B cell (primary cell): ENCODE measurements at regions not wholly inside any gene's neighbourhood (a gene's known extent, or its start where the extent isn't known, plus 50 kb on each side); places are given as distances from the start of the nearest gene placed in this dataset.

Experiments used
- ATAC-seq: fragments of 200-7000 bp; cut with Tn5 transposase; one replicate; pipeline ENCODE4 v1.10.0; 2021; ENCODE audit warnings: low read depth, mild to moderate bottlenecking, moderate number of reproducible peaks, moderate library complexity
- CTCF ChIA-PET: fragments of 350-600 bp; sonication (Branson Sonifier 250); formaldehyde crosslinking; loops from one replicate; lab custom pipeline; 2021; ENCODE audit warnings: antibody characterized with exemption, inconsistent platforms; lab: Charles Lee
- POLR2A ChIA-PET: fragments of 350-600 bp; sonication (Branson Sonifier 250); formaldehyde crosslinking; loops from one replicate; lab custom pipeline; 2021; ENCODE audit warnings: antibody characterized with exemption; lab: Charles Lee
- DNase-seq: peaks from one replicate; pipeline ENCODE4 v3.0.0; 2013
- H2AFZ ChIP-seq: 2 replicates; pipeline ENCODE4 v1.6.1; 2012; ENCODE audit warnings: mild to moderate bottlenecking, low read depth, low read length; ENCODE audit not compliant: insufficient read depth, poor library complexity, severe bottlenecking
- H3K27ac ChIP-seq, 2 donors: 1 replicate in 1 of 2; 2 replicates in 1 of 2; pipeline ENCODE4 v1.5.1; 2012 to 2013; ENCODE audit warnings: low read length in 2 of 2, mild to moderate bottlenecking in 2 of 2, moderate library complexity in 1 of 2
- H3K27me3 ChIP-seq, 4 experiments: fragments of 200-600 bp in 1 of 4; sonication (generic) in 1 of 4; replicated peaks in 1 of 4; 1 replicate in 2 of 4; 2 replicates in 2 of 4; pipeline versions ENCODE4 v1.6.1 to v1.7.0; 2013 to 2016; ENCODE audit warnings: low read length in 3 of 4, mild to moderate bottlenecking in 2 of 4, mixed read lengths in 1 of 4, moderate library complexity in 1 of 4; ENCODE audit not compliant: insufficient read depth in 4 of 4, control insufficient read depth in 3 of 4; ENCODE audit errors: control extremely low read depth in 1 of 4
- H3K36me3 ChIP-seq, 2 experiments: replicated peaks in 1 of 2; 1 replicate in 1 of 2; 2 replicates in 1 of 2; pipeline versions ENCODE4 v1.6.1 to v1.7.1; 2013; ENCODE audit warnings: low read length in 1 of 2; ENCODE audit not compliant: insufficient read depth in 2 of 2, control insufficient read depth in 1 of 2; ENCODE audit errors: control extremely low read depth in 1 of 2, extremely low read depth in 1 of 2
- H3K4me1 ChIP-seq, 2 donors: fragments of 200-600 bp in 1 of 2; sonication (generic) in 1 of 2; 1 replicate in 1 of 2; 2 replicates in 1 of 2; pipeline versions ENCODE4 v1.5.1 to v1.6.1; 2013 to 2017; ENCODE audit warnings: low read length in 2 of 2; ENCODE audit not compliant: control insufficient read depth in 2 of 2, insufficient read depth in 2 of 2
- H3K4me2 ChIP-seq: replicated peaks from 2 replicates; pipeline ENCODE3; 2012; ENCODE audit warnings: mild to moderate bottlenecking, low read depth, low read length; ENCODE audit not compliant: poor library complexity, severe bottlenecking
- H3K4me3 ChIP-seq, 5 experiments: fragments of 200-600 bp in 1 of 5; sonication (generic) in 1 of 5; 1 replicate in 3 of 5; 2 replicates in 2 of 5; pipeline versions ENCODE4 v1.5.1 to v1.7.0; 2011 to 2016; ENCODE audit warnings: low read length in 4 of 5, mild to moderate bottlenecking in 4 of 5, low read depth in 2 of 5, control low read depth in 1 of 5, moderate library complexity in 1 of 5; ENCODE audit not compliant: insufficient read depth in 1 of 5; ENCODE audit errors: control extremely low read depth in 1 of 5, extremely low read depth in 1 of 5
- H3K79me2 ChIP-seq: fragments of 200-600 bp; sonication (generic); one replicate; pipeline ENCODE4 v1.6.0; 2016; ENCODE audit warnings: low read length; ENCODE audit not compliant: control insufficient read depth, insufficient read depth
- H3K9ac ChIP-seq: fragments of 200-600 bp; sonication (generic); 2 replicates; pipeline ENCODE4 v1.6.1; 2017; ENCODE audit warnings: mild to moderate bottlenecking, low read length, moderate library complexity
- H3K9me3 ChIP-seq, 3 donors: one replicate each; pipeline versions ENCODE4 v1.6.1 to v1.7.1; 2013; ENCODE audit warnings: low read length in 2 of 3; ENCODE audit not compliant: control insufficient read depth in 2 of 3, insufficient read depth in 1 of 3; ENCODE audit errors: control extremely low read depth in 1 of 3
- H4K20me1 ChIP-seq: 2 replicates; pipeline ENCODE4 v1.6.0; 2012; ENCODE audit warnings: mild to moderate bottlenecking, low read length; ENCODE audit not compliant: insufficient read depth, control insufficient read depth, poor library complexity, severe bottlenecking
- H3K27ac Mint-ChIP-seq: one replicate; pipeline ENCODE4 v1.8.0; 2021; ENCODE audit warnings: mixed read lengths
- H3K27me3 Mint-ChIP-seq: one replicate; pipeline ENCODE4 v1.8.0; 2021; ENCODE audit warnings: mixed read lengths
- H3K4me1 Mint-ChIP-seq: one replicate; pipeline ENCODE4 v1.8.0; 2021; ENCODE audit warnings: mixed read lengths
- H3K4me3 Mint-ChIP-seq: one replicate; pipeline ENCODE4 v1.8.0; 2021; ENCODE audit warnings: mixed read lengths
- H3K9me3 Mint-ChIP-seq: one replicate; pipeline ENCODE4 v1.8.0; 2022; ENCODE audit warnings: mixed read lengths; ENCODE audit not compliant: insufficient read depth
- CTCF ChIP-seq: fragments of 200-600 bp; IDR thresholded peaks from one replicate; pipeline ENCODE4 v1.8.0; 2022; ENCODE audit warnings: antibody characterized with exemption, mild to moderate bottlenecking
- EZH2 ChIP-seq: IDR thresholded peaks from 2 replicates; pipeline ENCODE4 v1.6.1; 2012; ENCODE audit warnings: borderline replicate concordance, low read depth, mild to moderate bottlenecking, moderate library complexity, low read length; ENCODE audit not compliant: insufficient read depth, poor library complexity, severe bottlenecking
- WGBS: methylation state at CpG from one replicate; pipeline ENCODE4 v1.1.5; 2013; ENCODE audit warnings: missing lambda C conversion rate; ENCODE audit not compliant: insufficient coverage; 5-methylcytosine and 5-hydroxymethylcytosine counted together
- intact Hi-C: fragments of 100-400 bp; cut with micrococcal nuclease; formaldehyde crosslinking; loops from one replicate; pipeline ENCODE4 v1.10.0; 2022

- Histone ChIP-seq H3K9me3 (no peaks in the 10 kb centered on the region), H2AFZ (no peak overlapping the region), H3K79me2 (no peaks in the 10 kb centered on the region), H3K4me3 (no peak overlapping the region), H3K4me2 (no peak overlapping the region), H3K27me3 (no peaks in the 10 kb centered on the region), H4K20me1 (no peaks in the 10 kb centered on the region), H3K27ac (no peak overlapping the region), H3K36me3 (no peaks in the 10 kb centered on the region), H3K9ac (no peak overlapping the region), H3K4me1 (no peaks in the 10 kb centered on the region)
- no peaks in the 10 kb centered on the region for H3K4me1 Mint-ChIP-seq
- intact Hi-C loops, result no loop called here
- H3K27ac Mint-ChIP-seq, result no peak overlapping the region
- no peaks in the 10 kb centered on the region for H3K27me3 Mint-ChIP-seq
- DNase-seq (no peak), ATAC-seq (no peak)
- TF ChIP-seq CTCF (no peak), EZH2 (no peak)
- no peak overlapping the region for H3K4me3 Mint-ChIP-seq
- H3K9me3 Mint-ChIP-seq, result no peaks in the 10 kb centered on the region
- ChIA-PET POLR2A (no interaction called here), CTCF (no interaction called here)
- WGBS, result 100% methylated on average over 2 of the region's 4 CpGs
Observed at GRCh38 chr5:33282157-33282556, 158.6 kb upstream of the TARS1 start.

GRCh38 chr5:33282696-33283095, 158.1 kb upstream of the TARS1 start:
- no peak overlapping the region for H2AFZ ChIP-seq
- Mint-ChIP-seq H3K27me3 (no peaks in the 10 kb centered on the region), H3K9me3 (no peaks in the 10 kb centered on the region), H3K4me3 (no peak overlapping the region), H3K27ac (no peak overlapping the region), H3K4me1 (no peaks in the 10 kb centered on the region)
- H3K4me1 ChIP-seq, result no peaks in the 10 kb centered on the region
- no peak overlapping the region for H3K9ac ChIP-seq
- ChIA-PET CTCF (no interaction called here), POLR2A (no interaction called here)
- no peak for ATAC-seq
- WGBS, result no CpG with 5 or more reads among the region's 2 CpGs
- no peaks in the 10 kb centered on the region for H4K20me1 ChIP-seq
- H3K79me2 ChIP-seq, result no peaks in the 10 kb centered on the region
- intact Hi-C loops, result no loop called here
- H3K4me3 ChIP-seq, result no peak overlapping the region
- no peak for DNase-seq
- no peak overlapping the region for H3K4me2 ChIP-seq
- TF ChIP-seq CTCF (no peak), EZH2 (no peak)
- H3K36me3 ChIP-seq, result no peaks in the 10 kb centered on the region
- H3K27ac ChIP-seq, result no peak overlapping the region
- H3K9me3 ChIP-seq, result no peaks in the 10 kb centered on the region
- H3K27me3 ChIP-seq, result no peaks in the 10 kb centered on the region
